ENCODE measurements at regions not wholly inside any gene's neighbourhood (a gene's known extent, or its start where the extent isn't known, plus 50 kb on each side); places are given as distances from the start of the nearest gene placed in this dataset.
A peak's percentile ranks its signal among the peaks of the same experiment; 100 is the strongest.

DNA sequence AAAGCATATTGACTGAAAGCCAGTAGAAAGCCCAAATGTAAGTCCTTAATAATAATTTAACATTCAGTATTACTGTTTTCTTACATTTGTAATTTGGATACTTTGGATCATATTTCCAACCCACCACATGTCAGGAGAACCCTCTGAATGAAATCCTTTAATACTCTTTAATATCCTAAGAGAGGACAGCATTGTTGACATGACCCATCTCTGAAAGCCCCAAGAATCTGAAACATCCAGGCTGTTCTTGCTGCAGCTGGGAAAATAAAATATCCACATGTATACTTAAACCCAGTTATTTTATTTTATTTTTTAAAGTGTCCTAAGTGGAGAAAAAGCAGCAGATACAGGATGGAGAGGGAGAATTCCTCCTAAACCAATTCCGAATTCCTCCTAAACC lies 130.8 kb upstream of the RIPOR2 start:
- DNase-seq (ENCODE audit: low spot score) = no peak

DNA sequence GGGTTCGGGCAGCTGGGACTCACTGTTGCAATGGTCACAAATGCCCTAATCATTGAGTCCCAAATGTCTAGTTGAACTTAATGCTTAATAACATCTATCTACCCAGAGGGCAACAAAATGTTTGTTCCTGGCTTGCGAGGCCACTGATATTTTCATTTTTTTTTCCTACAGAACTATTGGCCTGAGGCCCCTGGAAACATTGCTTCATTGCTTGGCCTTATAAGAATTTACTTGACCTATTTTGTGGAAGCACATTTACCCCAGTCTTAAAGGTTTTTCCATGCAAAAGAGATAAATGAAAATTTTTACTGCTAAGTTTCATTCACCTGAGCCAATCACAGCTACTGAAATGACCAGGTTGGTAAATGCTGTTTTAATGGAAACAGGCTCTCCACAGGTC lies 133.1 kb upstream of the RIPOR2 start:
- DNase-seq (ENCODE audit: low spot score) = no peak

DNA sequence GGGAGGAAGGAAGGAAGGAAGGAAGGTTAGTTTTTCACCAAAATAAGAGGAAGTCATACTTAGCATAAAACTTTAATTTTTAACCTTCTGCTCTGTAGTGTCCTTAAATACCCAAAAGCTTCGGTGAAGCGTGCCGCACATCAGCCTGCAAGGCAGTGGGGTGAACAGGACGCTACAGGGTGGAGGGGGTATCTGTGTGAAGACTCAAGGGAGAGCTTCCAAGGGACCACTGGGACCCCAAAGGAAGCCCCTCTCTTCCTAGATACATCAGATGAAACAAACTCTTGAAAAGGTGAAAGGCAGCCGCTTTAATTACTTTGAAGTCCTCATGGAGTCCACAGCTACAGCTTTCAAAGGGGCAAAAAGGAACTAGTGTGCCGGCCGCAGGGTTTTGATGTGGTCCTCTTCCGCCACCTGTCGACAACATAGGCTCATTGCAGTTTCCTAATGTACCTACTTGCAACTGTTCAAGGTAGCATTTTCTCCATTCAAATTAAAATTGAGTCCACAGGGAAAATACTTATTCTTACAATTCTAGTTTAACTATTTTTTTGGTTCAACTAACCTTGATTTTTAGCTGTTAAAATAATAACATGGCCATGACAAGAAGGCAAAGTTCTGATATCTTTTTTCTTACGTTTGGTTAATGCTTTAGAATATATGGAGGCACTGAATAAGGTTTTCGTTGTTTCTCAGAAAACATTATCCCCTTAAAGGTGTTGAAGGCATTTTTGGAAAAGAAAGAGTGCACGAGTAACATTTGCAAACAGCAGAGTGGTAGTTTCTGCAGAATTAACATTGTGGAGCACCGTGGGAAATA lies 135.0 kb upstream of the RIPOR2 start:
- DNase-seq (ENCODE audit: low spot score) = peak; percentile 90

DNA sequence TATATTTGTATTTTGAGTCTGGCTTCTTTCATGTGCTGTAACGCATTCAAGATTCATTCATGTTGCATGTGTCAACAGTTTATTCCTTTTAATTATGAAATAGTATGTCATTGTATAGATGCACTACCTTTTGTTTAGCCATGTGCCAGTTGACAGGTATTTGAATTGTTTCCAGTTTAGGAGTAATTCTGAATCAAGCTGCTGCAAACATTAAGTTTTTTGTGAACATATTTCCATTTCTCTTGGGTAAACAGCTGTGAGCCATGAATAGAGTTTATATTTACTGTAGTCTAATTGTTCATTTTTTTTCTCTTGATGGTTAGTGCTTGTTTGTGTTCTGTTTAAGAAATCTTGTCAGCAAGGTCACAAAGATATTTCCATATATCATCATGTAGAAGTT lies 142.4 kb upstream of the RIPOR2 start:
- DNase-seq (ENCODE audit: low spot score) = no peak

DNA sequence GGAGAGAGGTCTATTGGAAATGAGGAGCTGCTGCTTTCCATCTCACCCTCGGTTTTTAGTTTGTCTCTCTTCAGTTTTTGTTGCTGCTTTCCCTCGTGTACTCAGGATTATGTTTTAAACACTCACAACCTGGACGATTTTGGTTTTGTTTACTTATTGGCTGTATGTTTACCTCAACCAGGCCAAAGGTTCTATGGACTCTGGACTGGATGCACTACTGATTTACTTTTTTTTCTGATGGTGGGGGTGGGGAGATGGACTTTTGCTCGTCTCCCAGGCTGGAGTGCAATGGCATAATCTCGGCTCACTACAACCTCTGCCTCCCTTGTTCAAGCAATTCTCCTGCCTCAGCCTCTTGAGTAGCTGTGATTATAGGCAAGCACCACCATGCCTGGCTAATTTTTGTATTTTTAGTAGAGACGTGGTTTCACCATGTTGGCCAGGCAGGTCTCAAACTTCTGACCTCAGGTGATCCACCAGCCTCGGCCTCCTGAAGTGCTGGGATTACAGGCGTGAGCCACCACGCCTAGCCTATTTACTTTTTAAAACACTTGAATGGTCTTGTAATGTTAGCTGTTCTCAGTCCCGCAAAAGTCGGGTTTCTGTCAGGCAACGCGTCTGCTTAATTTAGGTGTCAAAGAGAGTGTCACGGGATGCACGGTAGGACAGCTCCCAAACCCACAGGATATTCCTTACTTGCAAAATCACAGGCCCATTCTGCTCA lies 148.2 kb upstream of the RIPOR2 start:
- DNase-seq (ENCODE audit: low spot score) = no peak

DNA sequence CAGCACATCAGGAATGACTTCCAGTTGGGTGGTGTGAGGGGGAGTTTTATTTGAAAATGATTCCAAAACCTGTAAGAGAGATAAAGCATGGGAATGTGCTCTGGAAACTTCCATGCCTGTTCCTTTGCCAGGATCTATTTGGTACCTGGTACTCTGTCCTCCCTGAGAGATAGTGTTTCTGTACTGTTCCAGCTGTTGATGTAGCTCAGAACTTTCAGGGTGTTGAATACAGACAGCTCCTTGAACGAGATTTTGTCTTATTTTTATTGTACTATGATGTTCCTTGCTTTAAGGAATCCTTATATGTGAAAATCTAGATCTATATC lies 148.7 kb upstream of the RIPOR2 start:
- no peak for DNase-seq (ENCODE audit: low spot score)

DNA sequence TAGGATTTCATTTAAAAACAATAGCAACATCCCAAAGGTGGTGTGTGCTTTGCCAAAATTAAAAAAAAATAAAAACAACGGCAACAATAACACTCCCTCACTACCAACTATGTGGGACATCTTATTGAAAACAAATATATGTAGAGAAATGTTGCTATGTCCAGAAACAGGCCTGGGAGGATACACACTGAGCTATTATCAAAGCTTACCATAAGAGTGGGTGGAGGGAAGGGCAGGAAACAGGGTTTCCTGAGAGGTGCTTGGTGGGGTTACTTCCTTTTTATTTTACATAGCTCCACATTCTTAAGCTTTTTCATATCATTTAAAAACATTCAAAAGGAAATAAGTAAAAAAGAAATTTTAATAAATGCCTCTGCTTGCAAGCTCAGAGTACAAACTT lies 150.0 kb upstream of the RIPOR2 start:
- DNase-seq (ENCODE audit: low spot score) = no peak

DNA sequence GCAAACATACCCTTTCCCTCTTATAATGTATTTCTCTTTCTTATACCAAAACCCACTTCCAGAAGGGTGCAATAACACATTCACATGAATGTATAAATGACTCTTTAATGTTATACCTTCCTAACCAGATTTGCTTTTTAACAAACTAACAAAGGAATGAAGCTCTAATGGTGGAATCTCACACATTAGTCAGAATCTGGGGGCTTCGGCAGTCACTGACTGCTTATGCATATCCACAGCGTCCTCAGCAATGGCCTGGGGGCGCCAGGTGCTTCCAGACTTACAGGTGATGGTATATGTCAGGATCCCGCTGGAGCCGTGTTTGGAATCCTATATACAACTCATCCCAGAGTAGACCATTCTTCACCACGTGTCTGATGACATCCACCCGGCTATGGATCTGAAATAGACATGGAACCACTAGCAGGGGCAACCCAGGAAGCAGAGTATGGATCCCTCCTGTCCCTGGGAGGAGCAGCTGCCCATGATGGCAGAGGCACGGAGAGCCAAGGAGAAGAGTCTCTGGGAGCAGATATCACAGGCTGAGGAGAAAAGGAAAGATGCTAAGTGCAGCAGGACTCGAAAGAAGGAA lies 150.8 kb upstream of the RIPOR2 start:
- DNase-seq (ENCODE audit: low spot score) = no peak

DNA sequence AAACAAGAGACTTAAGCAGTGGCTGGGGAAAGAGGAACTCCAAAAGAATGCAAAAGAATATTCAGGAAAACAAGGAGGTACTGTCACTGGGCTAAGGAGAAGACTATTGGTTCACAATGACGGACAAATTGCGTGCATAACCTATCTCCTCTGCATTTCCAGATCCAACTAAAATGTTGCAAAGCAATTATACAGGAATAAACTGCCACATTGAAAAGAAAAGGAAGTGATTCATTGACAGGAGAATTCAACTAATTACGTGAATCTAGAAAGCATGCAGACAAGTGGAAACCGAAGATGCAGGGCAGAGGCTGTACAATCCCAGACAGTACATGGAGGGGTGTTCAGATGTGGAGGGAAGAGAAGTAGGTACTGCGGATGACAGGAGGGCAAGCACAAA lies 152.8 kb upstream of the RIPOR2 start:
- DNase-seq (ENCODE audit: low spot score) = no peak

DNA sequence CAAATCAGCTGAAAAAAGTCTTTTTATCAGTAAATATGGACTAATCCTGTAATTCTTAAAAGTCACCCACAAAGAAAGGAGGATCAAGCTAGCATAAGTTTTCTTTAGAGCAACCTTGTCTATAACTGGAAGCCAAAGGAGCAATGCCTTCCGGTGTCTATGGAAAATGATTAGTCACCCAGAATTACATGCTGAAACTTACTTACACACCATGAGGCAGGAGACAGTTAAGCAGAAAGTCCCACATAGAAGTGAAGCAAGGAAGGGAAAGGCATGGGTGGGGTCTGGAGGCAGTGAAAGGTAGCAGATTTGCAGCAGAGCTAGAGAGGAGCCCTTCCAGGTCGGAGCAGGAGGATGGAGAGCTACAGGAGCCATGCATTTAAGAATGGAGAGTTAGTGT lies 153.7 kb upstream of the RIPOR2 start:
- no peak for DNase-seq (ENCODE audit: low spot score)

DNA sequence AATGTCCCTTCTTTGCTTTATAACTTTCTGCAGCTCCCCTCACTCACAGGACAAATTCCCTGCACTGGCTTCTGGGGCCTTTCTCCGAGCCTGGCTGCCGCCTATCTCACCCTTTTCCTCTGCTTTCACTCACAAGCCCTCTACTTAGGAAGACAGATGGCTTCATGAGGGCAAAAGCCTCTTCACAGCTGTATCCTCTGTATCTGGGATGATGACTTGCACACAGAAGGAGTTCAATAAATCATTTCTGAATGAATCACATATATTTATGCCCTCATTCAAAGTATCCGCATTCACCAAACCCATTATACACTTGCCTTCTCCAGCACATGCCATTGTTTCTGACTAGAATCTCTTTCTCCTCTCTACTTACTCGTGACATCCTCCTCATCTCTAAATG lies 159.0 kb upstream of the RIPOR2 start:
- DNase-seq (ENCODE audit: low spot score) = no peak

DNA sequence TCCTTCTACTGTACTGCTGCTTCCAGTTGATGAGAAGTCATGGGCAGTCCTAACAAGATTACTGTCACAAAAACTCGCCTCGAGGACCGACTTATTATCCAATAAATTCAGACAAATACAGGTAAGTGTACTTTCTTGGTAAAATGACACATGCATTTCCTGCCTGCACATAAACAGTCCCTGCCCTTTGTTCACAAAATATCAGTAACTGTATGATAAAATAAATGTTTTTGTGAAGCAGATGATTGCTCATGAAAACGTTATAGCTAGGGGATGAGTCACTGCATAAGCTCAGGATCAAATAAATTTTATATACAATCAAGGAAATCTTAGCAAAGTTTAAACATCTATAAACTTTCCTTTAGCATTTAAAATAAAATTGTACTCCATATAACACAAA lies 164.5 kb upstream of the RIPOR2 start:
- no peak for DNase-seq (ENCODE audit: low spot score)

DNA sequence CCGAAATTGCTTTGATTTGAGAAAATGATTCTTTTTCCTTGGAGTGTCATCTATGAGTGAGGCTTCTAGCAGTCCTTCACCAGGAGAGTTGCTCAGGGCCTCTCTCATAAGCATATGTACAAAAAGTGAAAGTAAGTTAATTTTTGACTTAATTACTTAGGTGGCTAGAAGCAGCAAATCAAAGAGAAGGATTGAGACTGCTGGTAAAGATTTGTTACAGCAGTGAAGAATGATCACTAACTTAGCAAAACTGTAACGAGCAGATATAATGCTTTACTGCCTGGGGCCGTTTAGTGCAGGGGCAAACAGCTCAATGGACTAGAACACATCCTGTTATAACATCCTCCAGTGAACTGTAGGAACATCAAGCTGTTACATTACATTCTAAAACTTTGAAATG lies 167.8 kb upstream of the RIPOR2 start:
- DNase-seq (ENCODE audit: low spot score) = no peak

DNA sequence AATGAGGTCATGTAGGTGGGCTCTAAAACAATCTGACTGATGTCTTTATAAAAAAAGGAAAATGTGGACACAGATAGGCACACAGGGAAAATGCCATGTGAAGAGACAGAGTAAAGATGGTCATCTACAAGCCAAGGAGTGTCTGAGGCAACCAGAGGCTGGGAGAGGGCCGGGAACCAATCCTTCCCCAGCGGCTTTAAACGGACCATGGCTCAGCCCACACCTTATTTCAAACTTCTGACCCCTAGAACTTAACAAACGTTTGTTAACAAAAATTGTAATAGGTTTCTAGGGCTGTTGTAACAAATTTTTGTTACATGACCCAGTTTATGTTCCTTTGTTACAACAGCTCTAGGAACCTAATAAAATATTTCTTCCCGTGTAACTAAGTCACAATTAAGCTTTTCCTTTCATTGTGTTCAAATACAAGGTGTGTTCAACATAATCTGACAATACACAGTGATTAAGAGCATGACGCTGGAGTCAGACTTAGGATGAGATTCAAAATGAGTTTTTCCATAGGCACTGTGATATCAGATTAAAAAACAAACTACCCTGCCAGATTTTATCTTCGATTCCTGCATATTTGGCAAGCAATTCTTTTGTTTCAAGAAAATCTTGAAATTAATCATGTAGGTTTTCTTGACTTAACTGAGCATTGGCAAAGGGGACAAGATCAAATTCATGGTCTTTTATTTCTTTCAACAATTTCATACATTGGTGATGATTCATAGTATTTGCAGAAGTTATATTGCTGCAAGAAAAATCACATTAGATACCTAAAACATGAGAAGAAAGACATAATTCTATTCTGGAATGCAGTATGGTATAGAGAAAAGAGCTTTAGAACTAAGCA lies 169.5 kb upstream of the RIPOR2 start:
- no peak for DNase-seq (ENCODE audit: low spot score)

DNA sequence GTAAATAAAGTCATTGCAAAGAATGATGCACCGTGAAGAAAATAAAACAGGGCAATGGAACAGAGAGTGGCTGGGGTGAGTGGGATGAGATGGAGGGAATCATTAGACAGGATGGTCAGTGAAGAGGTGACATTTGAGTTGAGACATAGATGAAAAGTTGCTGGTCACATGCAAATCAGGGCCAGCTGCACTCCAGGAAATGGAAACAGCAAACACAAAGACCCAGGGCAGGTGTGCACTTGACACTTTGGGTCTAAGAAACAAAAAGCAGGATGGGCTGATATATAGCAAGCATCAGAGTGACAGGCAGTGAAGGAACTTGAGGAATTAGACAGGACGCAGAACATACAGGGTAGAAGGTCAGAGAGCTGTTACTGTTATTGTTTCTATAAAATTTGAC lies 171.5 kb upstream of the RIPOR2 start:
- DNase-seq (ENCODE audit: low spot score) = no peak

DNA sequence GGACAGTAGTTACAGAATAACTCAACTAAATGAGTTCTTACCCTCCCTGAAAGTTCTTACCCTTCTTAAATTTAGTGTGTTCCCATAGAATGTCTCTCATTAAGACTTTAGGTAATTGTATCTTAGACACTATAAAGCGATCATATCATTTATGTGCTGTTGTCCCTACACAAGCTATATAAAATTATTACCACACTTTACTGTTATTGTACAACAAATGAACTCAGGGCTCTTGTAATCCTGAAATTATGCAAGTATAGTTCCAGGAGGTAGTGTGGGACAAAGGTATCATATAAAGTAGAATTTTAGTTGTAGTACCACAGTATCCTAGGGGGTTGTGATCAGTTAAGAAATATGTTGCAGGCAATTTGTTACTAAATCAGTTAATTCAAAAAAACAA lies 167.4 kb upstream of the CARMIL1 start:
- no peak for DNase-seq (ENCODE audit: low spot score)

DNA sequence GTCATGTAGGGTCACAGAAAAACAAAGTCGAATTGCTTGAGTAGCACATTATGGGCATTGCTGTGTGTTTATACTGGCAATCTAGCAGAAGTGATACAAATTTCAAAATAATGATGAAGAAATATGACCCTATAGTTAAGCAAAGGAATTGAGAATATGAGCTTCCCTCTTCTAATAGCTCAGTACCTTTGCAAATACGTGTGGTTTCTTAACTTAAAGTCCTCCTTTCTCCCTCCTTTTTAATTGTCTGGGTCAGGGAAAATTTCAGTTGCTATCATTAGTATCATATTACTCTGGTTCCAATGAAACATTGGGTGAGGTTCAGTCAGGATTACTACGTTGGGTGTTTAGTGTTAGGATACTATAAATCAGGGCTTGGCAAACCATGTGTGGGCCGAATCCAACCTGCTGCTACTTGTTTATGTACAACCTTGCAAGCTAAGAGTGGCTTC lies 166.8 kb upstream of the CARMIL1 start:
- no peak for DNase-seq (ENCODE audit: low spot score)

DNA sequence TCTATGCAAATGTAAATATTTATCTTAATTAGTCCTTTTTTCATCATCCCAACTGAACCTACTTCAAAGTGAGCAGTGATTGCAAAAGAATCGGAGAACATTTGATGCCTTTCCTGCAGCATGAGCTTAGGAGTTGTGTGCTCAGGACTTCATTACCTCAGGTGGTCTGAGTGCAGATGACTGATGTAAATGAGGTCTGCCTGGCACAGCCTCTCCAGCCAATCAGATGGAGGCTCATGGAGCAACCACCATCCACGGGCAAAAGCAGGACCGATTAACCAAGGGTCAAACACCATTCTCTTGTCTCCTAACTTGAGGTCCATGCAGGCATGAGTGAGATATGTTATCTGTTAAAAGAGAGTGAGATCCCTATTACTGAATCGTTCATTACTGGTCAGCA lies 165.7 kb upstream of the CARMIL1 start:
- no peak for DNase-seq (ENCODE audit: low spot score)

DNA sequence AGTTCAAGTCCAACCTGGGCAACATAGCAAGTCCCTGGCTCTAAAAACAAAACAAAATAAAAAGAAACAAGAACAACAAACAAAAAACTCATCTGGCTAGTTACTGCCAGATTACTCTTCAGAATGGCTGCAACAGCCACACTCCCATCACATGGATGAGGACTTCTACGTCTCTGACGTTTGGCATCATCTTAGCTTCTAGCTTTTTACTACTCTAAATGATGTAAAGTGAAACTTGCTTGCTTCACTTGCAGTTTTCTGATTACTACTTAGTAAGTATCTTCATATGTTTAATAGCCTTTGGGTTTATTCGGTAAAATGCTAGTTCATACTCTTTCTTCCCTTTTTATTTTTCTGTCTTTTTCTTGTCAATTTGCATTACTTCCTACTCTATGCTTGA lies 161.1 kb upstream of the CARMIL1 start:
- DNase-seq (ENCODE audit: low spot score) = no peak

DNA sequence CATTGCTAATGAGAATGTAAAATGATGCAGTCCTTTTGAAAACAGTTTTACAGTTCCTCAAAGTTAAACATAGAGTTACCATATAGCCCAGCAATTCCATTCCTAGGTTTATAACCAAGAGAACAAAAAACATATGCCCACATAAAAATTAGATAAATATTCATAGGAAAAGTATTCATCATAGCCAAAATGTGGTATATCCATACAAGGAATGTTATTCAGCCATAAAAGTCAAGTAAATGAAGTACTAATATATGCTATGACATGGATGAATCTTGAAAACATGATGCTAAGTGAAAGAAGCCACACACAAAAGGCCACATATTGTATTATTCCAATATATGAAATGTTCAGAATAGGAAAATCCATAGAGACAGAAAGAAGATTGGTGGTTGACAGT lies 158.0 kb upstream of the CARMIL1 start:
- no peak for DNase-seq (ENCODE audit: low spot score)

DNA sequence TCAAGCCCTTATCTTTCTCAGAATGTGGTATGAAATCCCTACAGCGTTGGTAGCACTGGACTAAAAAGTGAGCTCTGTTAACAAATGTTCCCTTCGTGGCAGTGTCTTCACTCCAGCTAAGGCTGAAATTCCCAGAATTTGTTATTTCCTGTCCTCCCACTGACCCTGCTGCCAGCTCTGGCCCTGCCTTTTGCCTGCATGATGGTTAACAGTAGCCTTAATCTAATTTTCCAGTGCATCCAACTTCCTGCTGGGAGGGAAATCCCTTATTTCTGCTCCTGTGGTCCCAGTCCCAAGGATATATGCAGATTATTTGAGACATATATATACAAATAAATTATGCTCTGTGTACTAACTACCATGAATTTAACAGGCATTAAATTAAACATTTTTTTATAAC lies 157.2 kb upstream of the CARMIL1 start:
- DNase-seq (ENCODE audit: low spot score) = no peak

DNA sequence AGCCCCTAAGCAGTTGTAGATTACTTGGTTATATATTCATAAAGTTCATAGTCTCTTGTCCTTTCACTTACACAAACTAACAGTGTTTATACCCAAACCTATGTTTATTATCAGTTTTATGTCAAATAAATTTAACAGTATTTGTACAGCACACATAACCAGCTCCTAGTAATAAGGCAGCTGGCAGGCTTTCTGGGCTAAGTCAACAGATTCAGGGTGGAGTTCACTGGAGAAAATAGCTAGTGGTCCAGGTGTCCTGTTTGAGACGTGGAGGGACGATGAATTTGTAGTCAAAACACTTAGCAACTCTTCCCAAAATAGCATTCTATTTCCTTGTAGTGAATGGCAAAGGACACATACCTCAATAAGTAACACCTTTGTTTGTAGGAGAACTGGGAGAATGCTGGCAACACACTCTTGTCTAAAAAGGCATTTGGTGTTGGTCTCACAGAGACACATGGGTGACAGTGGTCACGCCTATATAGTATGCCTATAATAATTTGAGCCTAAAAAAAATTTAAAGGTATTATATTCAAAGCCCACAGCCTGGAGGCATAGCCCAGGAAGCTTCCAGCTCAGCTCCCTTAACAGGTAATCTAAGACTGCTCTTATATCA lies 156.4 kb upstream of the CARMIL1 start:
- no peak for DNase-seq (ENCODE audit: low spot score)
